GM18870 (cell line): ENCODE measurements at regions not wholly inside any gene's neighbourhood (a gene's known extent, or its start where the extent isn't known, plus 50 kb on each side); places are given as distances from the start of the nearest gene placed in this dataset.

Source experiments
- ATAC-seq: cut with Tn5 transposase; IDR thresholded peaks from one replicate; pipeline ENCODE4 v1.9.1; 2021; ENCODE audit warnings: moderate library complexity; ENCODE audit not compliant: unreplicated experiment

DNA sequence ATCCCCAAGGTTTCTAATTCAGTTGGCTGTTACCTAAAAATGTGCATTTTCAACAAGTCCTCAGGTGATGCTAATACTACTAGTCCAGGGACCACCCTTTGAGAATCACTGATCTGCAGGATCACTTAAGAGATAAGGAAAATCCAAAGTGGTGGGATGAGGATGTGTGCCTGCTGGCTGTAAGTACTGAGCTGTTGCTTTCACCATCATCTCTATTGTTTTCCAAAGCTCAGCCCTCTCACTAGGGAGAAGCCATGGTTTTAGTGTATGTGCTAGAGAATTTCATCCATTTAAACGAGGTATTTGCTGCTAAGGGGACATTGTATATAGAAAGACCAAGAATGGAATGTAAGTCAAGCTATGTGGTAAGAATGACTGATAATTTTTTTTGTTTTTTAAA, 202.3 kb downstream of the KIF21A start:
- ATAC-seq, result no peak

DNA sequence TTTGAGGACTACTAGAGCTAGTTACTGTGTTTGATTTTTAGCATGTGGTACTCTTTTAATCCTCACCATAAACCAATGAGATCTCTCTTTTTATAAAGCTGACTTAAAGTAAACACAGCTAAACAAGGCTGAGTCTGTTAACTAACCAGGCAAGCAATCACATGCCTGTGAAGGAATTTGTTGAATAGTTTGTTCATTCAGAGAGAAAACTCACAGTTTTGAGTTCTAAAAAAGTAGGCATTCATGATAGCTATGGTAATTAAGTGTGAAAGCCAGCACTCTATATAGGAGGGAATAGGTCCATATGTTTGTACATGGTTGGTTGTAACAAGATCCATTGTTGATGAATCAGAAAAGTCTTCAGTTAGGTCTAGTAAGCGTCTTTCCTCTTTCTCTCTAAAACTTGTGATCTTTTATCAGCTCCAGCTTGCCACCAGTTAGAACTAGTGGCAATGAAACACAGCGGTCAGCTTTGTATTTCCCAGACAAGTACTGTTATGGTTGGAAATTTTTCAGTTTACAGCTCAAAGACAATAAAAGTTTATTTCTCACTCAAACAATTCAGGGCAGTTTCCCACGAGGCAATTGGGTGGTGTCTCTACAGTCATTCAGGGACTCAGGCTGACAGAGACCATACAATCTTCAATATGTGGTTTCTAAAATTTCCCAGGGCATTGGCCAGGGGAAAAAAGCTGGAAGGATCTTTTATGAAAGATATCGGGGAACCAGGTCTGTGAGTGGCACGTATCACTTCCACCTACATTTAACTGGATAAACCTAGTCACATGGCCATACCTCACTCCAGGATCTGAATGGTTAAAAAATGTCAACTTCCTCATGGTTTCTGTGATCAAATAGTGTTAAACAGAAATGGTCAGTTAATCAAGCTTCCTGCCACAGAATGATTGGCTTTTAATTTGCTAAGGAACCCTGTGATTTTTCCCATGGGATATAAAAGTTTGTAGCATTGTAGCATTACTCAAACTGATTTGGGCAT, 203.1 kb downstream of the KIF21A start:
- no peak for ATAC-seq

DNA sequence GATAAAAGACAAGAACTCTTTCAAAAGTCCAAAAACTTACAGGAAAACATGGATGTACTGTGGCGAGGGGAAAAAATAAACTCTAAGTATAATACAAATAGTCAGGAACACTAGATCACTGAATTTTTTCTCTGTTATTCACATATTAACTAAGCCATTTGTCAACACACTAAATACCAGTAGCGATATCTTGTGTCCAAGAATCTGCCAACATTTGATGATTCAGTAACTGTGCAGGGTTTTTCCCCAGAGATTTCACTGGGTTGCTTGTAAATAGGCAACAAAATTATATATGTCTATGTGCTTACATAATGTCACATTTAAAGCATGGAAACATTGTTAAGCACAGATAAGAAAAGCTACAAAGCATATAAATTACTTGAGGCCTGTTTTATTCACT, 205.9 kb downstream of the KIF21A start:
- ATAC-seq, result no peak

DNA sequence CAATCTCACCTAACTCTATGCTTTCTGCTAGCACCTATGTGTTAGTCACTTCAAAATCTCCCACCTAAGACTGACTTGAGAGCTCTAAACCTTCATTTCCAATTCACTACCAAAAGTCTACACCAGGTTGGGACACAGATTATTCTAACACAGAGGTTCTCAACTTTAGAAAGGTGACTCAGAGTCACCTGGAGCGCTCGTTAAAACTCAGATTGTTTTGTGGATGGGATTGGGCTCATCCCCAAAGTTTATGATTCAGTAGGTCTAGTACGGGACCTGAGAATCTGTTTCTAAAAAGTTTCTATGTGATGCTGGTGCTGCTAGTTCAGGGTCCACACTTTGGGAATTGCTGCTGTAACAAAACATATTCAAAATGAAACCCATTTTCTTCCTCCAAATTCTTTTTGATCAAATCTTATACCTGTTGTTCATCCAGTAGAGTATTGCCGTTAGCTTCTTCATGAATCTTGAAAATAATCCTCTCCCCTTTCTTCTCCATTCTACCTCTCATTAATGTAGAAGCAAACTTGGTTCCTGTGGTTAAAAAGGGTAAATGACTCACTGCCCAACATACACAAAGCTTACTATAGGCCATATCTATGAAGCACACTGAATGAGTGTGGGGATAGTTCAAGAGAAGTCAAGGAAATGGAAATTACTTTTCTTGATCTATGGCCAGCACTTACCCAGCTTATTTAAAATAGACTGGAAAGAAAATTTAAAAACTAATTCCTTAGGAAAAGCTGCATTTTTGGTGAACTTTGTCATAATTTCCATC, 206.7 kb downstream of the KIF21A start:
- ATAC-seq, result no peak

DNA sequence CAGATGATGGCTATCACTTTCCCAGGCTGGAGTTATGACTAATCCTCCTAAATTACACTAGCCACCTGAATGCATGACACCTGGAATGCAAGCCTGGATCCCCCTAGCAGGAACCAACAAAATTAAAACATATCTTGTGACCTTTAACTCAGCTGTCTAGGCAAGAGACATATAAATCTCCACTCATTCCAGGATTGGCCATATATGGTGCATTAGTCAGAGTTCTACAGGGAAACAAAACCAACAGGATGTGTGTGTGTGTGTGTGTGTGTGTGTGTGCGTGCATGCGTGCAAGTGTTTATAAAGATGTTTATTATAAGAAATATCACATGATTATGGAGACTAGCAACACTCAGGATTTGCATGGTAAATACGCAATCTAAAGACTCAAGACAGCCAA, 212.8 kb downstream of the KIF21A start:
- no peak for ATAC-seq

DNA sequence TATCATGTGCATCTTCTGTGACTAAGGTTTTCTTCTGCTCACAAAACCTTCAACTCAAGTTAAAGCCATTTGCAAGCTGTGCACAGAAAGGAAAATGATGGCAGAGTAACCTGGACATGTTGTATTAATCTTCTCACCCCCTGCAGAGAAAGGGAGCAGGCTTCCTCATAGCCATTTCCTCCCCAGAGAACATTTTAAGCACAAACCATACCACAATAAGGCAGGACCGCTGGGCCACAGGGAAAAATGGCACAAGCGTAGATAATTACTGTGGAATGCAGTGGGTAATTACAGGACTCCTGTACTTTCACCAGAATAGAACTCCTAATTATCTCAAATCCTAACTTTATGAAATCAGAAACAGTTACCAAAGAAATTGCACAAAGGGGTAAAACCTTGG, 215.7 kb downstream of the KIF21A start:
- ATAC-seq, result no peak

DNA sequence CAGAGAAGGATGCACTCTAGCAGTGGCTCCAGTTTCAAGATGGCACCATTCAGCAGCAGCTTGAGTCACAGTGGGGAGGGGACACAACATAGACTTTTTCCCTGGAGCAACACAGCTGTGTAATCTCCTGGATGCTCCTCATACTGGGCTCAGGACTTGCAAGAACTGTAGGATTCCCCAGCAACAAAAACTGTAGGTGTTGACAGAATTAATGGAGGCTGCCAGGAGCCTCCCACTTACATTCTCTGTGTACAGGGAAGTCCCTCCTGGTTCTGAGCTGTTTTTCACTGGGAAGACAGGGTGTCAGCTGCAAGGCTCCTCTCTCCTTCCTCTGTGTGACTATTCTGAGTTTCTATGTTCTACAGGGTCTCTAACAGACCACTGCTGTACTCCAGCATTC, 217.9 kb downstream of the KIF21A start:
- ATAC-seq, result no peak

DNA sequence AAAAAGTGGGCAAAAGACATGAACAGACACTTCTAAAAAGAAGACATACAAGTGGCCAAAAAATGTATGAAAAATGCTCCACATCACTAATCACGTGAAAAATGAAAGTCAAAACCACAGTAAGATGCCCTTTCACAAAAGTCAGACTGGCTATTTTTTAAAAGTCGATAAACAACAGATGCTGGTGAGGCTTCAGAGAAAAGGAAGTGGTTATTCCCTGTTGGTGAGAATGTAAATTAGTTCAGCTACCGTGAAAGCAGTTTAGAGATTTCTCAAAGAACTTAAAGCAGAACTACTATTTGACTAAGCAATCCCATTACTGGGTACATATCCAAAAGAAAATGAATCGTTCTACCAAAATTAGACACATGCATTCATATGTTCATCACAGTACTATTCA, 237.0 kb downstream of the KIF21A start:
- ATAC-seq, result peak; percentile 89

DNA sequence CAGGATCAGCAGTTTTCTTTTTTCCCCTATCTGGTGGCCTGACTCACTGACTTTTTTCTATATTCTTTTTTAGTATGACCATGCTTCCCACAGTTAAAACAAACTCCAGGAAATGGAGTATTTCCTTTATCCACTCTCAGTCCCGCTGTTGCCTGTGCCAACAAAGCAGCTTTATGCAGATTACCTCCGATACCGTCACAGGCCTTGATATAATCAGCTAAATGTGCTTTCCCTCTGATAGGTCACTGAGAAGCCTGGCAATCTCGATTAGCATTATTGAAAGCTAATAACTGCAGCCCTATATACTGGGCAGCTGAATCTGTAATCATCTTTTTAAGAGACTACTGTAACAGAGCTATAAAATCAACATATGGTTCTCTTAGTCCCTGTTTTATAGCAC, 243.6 kb downstream of the KIF21A start:
- no peak for ATAC-seq

DNA sequence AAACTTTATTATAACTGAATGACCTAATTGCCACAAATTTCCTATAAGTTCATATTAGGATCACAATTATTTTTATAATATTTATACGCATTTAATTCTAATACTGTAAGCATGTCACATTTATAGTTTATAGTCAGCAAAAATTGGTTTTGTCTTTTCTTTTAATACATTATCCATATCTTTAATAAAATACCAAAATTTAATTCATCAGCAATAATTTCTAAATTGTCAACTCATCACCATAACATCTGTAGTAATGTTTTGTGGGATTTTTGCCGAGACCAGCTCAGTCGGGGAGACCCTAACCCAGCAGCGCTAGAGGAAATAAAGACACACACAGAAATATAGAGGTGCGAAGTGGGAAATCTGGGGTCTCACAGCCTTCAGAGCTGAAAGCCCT, 254.2 kb downstream of the KIF21A start:
- ATAC-seq, result no peak

DNA sequence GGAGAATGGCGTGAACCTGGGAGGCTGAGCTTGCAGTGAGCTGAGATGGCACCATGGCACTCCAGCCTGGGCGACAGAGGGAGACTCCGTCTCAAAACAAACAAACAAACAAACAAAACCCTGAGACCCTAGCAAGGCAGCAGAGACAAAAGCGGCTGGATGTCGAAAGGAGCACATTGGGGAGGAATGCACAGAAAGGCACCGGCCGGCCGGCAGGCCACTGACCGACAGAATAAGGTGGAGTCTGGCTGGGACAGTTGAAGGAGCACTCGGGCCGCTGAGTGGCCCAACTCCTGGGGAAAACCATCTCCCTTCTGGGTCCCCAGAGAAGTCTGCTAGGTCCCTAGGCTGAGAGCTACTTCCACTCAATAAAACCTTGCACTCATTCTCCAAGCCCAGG, 256.2 kb downstream of the KIF21A start:
- ATAC-seq, result no peak

DNA sequence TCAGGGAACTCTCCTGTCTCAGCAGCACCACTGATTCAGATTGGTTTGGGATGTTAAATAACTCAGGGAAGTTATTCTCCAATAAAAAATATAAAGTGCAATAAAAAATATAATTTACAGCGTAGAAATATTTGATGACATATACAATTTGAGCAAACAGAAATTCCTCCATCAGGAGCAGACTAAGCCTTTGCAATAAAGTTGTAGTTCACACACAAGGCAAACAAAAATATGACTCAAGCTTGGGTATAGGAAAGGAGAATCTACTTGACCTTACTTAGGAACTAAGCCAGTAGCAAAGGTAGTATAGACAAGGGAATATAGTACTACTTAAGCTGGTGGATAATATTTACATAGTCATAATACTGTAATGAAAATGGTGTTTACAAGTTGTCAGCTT, 264.1 kb downstream of the KIF21A start:
- no peak for ATAC-seq

DNA sequence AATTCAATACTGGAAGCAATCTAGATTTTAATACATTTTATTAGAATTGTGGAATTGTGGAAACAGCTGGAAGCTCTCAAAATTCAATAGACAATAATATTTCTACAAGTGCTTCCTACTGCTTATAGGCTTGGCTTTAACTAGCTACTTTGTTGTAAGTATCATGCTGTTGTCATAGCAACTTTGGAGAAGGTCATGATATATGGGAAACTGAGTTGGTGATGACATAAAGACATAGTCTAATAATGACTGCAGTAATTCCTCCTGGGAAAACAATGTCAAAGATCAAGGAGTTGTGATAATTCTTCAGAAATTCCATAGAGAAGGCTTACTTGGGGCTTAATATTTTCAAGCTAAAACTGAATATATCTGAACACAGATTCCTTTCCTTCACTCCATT, 266.6 kb downstream of the KIF21A start:
- no peak for ATAC-seq

DNA sequence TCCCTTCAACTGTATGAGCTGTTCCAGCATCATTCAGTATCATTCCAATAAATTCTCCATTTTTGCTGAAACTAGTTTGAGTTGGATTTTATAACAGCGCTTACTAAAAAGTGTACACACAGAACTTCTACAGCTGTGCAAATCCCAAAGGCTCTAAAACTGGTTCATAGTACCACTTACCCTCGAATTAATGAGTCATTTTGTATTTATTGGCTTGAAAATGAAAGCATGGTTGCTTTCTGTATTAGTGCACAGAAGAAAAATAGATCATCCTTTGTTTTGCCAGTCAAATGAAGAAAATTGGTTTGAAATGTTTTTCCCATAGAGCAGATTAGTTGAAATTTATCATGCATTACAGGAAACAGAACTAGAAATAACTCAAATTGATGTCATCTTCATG, 268.3 kb upstream of the CPNE8 start:
- peak; percentile 94 for ATAC-seq

DNA sequence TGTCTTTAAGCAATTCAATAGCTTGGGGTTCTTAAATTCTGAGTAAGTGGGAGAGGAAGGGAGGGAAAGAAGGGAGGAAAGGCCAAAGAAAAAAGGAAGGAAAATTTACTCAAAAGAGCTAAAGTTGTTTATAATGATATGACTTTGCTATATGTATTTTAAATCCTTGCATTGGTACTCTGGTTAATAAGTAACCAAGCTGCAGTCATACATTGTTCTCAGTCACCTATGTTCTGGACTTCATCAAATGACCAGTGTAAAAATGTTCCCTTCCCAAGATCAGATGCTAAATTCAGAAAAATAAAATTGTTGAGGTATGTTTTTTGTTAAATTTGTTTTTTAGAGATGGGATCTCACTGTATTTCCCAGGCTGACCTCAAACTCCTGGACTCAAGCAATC, 259.9 kb upstream of the CPNE8 start:
- ATAC-seq, result no peak

DNA sequence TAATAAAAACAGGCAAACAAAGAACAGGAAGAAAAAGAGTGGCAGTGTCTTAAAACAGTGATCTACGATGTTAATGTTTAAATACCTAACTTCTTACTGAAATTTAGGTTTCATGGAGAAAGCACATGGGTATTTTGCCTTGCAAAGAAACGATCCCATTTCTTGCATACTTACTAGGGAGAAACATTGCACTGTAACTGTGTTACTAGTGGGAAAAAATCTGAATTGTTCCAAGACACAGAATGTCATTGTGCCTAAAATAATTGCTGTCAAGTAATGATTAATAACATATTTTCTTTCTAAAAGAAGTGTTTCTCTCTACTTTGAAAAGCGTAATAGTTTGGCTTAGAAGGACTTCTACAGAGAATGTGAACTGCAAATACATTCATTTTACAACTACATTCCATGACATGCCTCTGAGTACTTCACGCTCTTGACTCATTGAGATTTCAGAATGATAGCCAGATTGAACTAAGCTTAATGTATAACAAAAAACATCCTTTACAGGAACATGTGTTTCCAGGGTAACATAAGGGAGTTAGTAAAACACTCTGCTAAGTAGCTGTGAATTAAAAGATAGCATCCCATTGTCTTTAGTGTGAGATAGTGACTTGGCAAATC, 256.2 kb upstream of the CPNE8 start:
- ATAC-seq, result no peak

DNA sequence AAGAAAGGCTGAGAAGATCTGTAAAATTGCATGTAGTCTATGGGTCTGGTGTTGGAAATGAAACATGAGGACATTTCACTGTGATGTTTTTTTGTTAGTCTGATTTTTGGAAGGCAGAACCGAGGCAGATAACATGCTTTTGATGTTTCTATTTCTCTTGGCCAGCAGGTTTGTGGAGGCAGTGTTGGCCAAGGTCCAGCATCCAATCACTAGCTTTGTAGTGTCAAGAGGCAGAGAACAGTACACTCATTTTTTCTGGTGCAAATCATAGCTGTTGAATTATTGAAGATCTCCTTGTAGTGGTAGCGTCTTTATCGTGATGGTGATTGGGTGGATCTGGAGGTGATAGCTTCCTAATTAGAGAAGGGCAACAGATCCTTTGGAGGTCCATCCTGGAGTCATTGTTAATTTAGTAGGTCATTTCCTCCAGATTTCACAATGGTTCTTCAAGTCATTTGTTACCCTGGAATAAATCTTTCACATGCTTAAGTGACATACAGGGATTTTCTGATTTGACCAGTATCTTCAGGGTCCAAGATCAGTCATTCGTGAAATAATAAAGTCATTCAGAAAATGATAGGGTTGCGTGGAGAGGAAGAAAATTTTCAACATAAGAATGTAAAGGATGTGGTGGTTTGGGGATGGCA, 252.4 kb upstream of the CPNE8 start:
- no peak for ATAC-seq

DNA sequence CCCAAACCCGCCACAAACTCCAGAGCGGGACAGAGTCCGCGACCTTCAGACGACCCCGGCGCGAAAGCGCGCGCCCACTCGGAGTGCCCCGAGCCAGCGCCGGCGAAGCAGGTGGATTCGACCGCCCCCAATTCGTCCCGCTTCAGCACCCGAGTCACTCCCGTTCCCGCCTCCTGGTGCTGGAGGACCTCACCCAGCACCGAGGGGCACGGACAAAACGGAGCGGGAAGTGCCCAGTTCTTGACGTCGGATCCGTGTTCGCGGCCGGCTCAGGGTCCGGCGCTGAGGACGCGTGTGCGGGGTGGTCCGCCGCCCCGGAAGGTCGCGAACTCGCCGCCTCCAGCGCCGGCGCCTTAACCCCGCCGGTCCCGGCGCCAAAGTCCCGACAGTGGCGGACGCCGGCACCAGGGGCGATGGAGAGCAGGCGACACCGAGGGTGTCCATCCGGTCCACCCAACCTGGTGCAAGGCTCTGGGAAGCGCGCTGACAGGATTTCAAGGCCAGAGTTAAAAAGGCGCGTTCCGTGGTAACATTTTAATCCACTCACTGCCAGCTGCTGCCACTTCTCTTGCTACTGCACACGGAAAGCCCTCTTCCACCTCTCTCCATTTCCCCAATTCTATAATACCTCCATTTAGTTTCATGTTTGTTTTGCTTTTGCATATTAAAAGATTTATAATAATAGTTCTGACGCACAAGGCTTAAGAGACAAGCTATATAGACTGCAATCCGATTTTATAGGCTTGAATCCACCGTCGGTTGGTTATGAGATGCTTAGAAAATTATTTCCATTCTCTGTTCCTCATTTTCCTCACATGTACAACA, 240.0 kb upstream of the CPNE8 start:
- peak; percentile 90 for ATAC-seq

DNA sequence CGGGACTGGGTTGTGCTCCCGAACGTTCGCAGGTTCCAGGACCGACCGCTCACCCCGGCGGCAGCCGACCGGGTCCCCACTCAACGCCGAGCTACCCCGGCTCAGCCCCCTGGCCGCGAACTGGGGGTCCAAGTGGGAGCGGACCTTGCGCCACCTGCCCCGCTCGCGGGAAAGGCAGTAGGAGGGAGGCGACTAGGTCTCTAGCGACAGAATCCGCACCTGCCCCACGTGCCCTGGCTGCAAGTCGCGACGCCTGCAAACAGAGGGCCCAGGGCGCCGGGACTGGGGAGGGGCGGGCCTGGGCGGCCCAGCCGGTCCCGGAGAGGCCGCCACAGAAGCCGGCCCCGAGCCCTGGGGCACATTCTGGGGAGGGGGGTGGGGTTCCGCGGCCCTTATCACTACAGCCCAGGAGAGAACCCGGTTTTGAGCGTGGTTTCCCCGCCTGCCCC, 239.2 kb upstream of the CPNE8 start:
- ATAC-seq, result no peak

DNA sequence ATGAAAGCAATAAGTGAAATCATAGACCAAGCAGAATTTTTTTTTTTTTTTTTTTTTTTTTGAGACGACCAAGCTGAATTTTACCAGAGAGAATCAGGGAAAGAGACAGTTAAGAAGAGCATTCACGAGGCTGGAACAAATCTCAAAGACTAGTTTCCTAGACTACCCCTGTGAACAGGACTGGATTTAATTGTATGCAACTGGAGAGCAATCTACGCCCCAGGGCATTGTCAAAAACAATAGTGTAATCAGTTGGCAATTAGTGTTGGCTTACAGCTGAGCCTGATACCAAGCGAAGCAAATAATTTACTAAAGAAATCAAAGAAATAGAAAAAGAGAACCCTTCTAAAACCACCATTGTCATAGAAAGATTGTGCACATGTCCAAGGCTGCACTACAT, 232.9 kb upstream of the CPNE8 start:
- no peak for ATAC-seq
